ENCODE measurements at regions not wholly inside any gene's neighbourhood (a gene's known extent, or its start where the extent isn't known, plus 50 kb on each side); places are given as distances from the start of the nearest gene placed in this dataset.

GRCh38 chr6:132085731-132086130 is 134.6 kb upstream of the CCN2 start:
- TF ChIP-seq, protein P1, sequence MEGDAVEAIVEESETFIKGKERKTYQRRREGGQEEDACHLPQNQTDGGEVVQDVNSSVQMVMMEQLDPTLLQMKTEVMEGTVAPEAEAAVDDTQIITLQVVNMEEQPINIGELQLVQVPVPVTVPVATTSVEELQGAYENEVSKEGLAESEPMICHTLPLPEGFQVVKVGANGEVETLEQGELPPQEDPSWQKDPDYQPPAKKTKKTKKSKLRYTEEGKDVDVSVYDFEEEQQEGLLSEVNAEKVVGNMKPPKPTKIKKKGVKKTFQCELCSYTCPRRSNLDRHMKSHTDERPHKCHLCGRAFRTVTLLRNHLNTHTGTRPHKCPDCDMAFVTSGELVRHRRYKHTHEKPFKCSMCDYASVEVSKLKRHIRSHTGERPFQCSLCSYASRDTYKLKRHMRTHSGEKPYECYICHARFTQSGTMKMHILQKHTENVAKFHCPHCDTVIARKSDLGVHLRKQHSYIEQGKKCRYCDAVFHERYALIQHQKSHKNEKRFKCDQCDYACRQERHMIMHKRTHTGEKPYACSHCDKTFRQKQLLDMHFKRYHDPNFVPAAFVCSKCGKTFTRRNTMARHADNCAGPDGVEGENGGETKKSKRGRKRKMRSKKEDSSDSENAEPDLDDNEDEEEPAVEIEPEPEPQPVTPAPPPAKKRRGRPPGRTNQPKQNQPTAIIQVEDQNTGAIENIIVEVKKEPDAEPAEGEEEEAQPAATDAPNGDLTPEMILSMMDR (IDR thresholded peaks at IDR 0.05) = no peak
- no peak for TF ChIP-seq POLR2A (IDR thresholded peaks at IDR 0.05)
